Neural cell (in vitro differentiated cells): ENCODE measurements at regions not wholly inside any gene's neighbourhood (a gene's known extent, or its start where the extent isn't known, plus 50 kb on each side); places are given as distances from the start of the nearest gene placed in this dataset.

Experiments
- MXI1 ChIP-seq: fragments of 450-650 bp; conservative IDR thresholded peaks from 2 replicates; pipeline ENCODE4 v1.6.1; 2014; ENCODE audit warnings: antibody characterized with exemption, mild to moderate bottlenecking; ENCODE audit not compliant: poor library complexity, severe bottlenecking
- RAD21 ChIP-seq: fragments of 450-650 bp; conservative IDR thresholded peaks from 2 replicates; pipeline ENCODE4 v1.6.1; 2014; ENCODE audit warnings: antibody characterized with exemption, mild to moderate bottlenecking, moderate library complexity
- SMC3 ChIP-seq: fragments of 450-650 bp; conservative IDR thresholded peaks from 2 replicates; pipeline ENCODE4 v1.6.1; 2014; ENCODE audit warnings: antibody characterized with exemption, mild to moderate bottlenecking, moderate library complexity; ENCODE audit not compliant: poor library complexity
- TAF1 ChIP-seq: IDR thresholded peaks from 2 replicates; pipeline ENCODE4 v1.6.1; 2012; ENCODE audit warnings: low read depth
- TF ChIP-seq, protein P1 (sequence below): fragments of 450-650 bp; IDR thresholded peaks from 2 replicates; pipeline ENCODE4 v1.5.1; 2014; ENCODE audit warnings: antibody characterized with exemption, mild to moderate bottlenecking, moderate library complexity; ENCODE audit not compliant: poor library complexity, severe bottlenecking

DNA sequence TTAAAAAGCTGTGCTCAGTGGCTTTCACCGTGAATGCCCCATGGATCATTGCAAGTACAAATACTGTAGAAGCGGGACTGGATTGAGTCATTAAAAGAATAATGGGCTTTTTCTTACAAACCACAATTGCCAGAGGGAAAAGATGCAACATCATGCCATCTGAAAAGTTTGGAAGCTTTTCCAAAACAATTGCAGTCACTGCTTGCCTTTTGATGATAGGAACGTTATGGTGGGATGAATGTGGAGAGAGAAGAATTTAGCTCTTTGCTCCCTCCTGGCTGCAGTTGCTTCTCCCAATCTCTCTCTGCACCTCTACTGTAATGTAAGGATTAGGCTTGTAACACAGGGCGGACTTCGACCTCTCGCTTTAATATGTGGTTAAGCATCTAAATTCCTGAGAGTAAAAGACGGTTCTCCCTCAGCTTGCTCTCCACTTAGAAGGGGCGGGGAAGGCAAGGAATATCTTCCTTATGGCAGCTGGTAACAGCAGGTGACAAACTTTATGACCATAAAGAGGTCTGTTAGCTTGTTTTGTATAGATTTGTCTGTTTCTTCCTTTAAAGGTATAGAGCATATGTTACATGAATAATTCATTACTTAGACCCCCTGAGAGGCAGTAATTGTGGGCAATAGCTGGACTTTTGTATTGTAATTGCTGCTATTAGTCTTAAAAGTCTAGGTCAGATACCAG is 376.1 kb downstream of the UTRN start:
- TF ChIP-seq SMC3 (no peak), MXI1 (no peak), TAF1 (no peak), RAD21 (no peak)
- TF ChIP-seq, protein P1, sequence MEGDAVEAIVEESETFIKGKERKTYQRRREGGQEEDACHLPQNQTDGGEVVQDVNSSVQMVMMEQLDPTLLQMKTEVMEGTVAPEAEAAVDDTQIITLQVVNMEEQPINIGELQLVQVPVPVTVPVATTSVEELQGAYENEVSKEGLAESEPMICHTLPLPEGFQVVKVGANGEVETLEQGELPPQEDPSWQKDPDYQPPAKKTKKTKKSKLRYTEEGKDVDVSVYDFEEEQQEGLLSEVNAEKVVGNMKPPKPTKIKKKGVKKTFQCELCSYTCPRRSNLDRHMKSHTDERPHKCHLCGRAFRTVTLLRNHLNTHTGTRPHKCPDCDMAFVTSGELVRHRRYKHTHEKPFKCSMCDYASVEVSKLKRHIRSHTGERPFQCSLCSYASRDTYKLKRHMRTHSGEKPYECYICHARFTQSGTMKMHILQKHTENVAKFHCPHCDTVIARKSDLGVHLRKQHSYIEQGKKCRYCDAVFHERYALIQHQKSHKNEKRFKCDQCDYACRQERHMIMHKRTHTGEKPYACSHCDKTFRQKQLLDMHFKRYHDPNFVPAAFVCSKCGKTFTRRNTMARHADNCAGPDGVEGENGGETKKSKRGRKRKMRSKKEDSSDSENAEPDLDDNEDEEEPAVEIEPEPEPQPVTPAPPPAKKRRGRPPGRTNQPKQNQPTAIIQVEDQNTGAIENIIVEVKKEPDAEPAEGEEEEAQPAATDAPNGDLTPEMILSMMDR = no peak
